Liver (tissue), 3 donors: ENCODE measurements at regions not wholly inside any gene's neighbourhood (a gene's known extent, or its start where the extent isn't known, plus 50 kb on each side); places are given as distances from the start of the nearest gene placed in this dataset.

Experiments
- ATF3 ChIP-seq: IDR thresholded peaks from 2 replicates; pipeline ENCODE4 v1.6.1; 2016; ENCODE audit warnings: antibody characterized with exemption
- CTCF ChIP-seq: fragments of 150-350 bp; IDR thresholded peaks from 2 replicates; pipeline ENCODE4 v1.5.1; 2017; ENCODE audit warnings: improper control_type of control experiment, low read depth, low read length; ENCODE audit not compliant: missing input control
- EGR1 ChIP-seq, 2 donors: IDR thresholded peaks; 2 replicates each; pipeline ENCODE4 v1.6.1; 2016 to 2018; ENCODE audit warnings: antibody characterized with exemption in 2 of 2, low read depth in 2 of 2
- JUND ChIP-seq, 2 donors: IDR thresholded peaks; 2 replicates each; pipeline ENCODE4 v1.6.1; 2016; ENCODE audit warnings: antibody characterized with exemption in 2 of 2
- MAX ChIP-seq: IDR thresholded peaks from 2 replicates; pipeline ENCODE4 v1.6.1; 2016; ENCODE audit warnings: antibody characterized with exemption
- RAD21 ChIP-seq, 2 donors: IDR thresholded peaks; 2 replicates each; pipeline ENCODE4 v1.6.1; 2016; ENCODE audit warnings: antibody characterized with exemption in 2 of 2, mild to moderate bottlenecking in 2 of 2
- REST ChIP-seq: IDR thresholded peaks from 2 replicates; pipeline ENCODE4 v1.6.1; 2016; ENCODE audit warnings: antibody characterized with exemption, mild to moderate bottlenecking
- SP1 ChIP-seq: IDR thresholded peaks from 2 replicates; pipeline ENCODE4 v1.6.1; 2018; ENCODE audit warnings: antibody characterized with exemption, mild to moderate bottlenecking
- TAF1 ChIP-seq: conservative IDR thresholded peaks from 2 replicates; pipeline ENCODE4 v1.6.1; 2016; ENCODE audit warnings: antibody characterized with exemption, mild to moderate bottlenecking
- YY1 ChIP-seq: IDR thresholded peaks from 2 replicates; pipeline ENCODE4 v1.6.1; 2016; ENCODE audit warnings: antibody characterized with exemption, mild to moderate bottlenecking
- ZBTB33 ChIP-seq: IDR thresholded peaks from 2 replicates; pipeline ENCODE4 v1.6.1; 2016; ENCODE audit warnings: antibody characterized with exemption
- donor health status: healthy.
- donor health status: healthy.

- TF ChIP-seq JUND (IDR thresholded peaks at IDR 0.05) (no peak), TAF1 (no peak), CTCF (no peak), EGR1 (IDR thresholded peaks at IDR 0.05; ENCODE audit: low read depth in 2 of 2) (no peak), ZBTB33 (no peak), ATF3 (no peak), SP1 (no peak), REST (no peak), MAX (no peak), YY1 (no peak), RAD21 (IDR thresholded peaks at IDR 0.05) (no peak)
These were observed 75.0 kb upstream of the LGSN start for GRCh38 chr6:63394656-63395308.
